B cell (primary cell): ENCODE measurements at regions not wholly inside any gene's neighbourhood (a gene's known extent, or its start where the extent isn't known, plus 50 kb on each side); places are given as distances from the start of the nearest gene placed in this dataset.

ENCODE experiments used
- ATAC-seq: fragments of 200-7000 bp; cut with Tn5 transposase; one replicate; pipeline ENCODE4 v1.10.0; 2021; ENCODE audit warnings: low read depth, mild to moderate bottlenecking, moderate number of reproducible peaks, moderate library complexity
- CTCF ChIA-PET: fragments of 350-600 bp; sonication (Branson Sonifier 250); formaldehyde crosslinking; loops from one replicate; lab custom pipeline; 2021; ENCODE audit warnings: antibody characterized with exemption, inconsistent platforms; lab: Charles Lee
- POLR2A ChIA-PET: fragments of 350-600 bp; sonication (Branson Sonifier 250); formaldehyde crosslinking; loops from one replicate; lab custom pipeline; 2021; ENCODE audit warnings: antibody characterized with exemption; lab: Charles Lee
- DNase-seq: peaks from one replicate; pipeline ENCODE4 v3.0.0; 2013
- H2AFZ ChIP-seq: 2 replicates; pipeline ENCODE4 v1.6.1; 2012; ENCODE audit warnings: mild to moderate bottlenecking, low read depth, low read length; ENCODE audit not compliant: insufficient read depth, poor library complexity, severe bottlenecking
- H3K27ac ChIP-seq, 2 donors: 1 replicate in 1 of 2; 2 replicates in 1 of 2; pipeline ENCODE4 v1.5.1; 2012 to 2013; ENCODE audit warnings: low read length in 2 of 2, mild to moderate bottlenecking in 2 of 2, moderate library complexity in 1 of 2
- H3K27me3 ChIP-seq, 4 experiments: fragments of 200-600 bp in 1 of 4; sonication (generic) in 1 of 4; replicated peaks in 1 of 4; 1 replicate in 2 of 4; 2 replicates in 2 of 4; pipeline versions ENCODE4 v1.6.1 to v1.7.0; 2013 to 2016; ENCODE audit warnings: low read length in 3 of 4, mild to moderate bottlenecking in 2 of 4, mixed read lengths in 1 of 4, moderate library complexity in 1 of 4; ENCODE audit not compliant: insufficient read depth in 4 of 4, control insufficient read depth in 3 of 4; ENCODE audit errors: control extremely low read depth in 1 of 4
- H3K36me3 ChIP-seq, 2 experiments: replicated peaks in 1 of 2; 1 replicate in 1 of 2; 2 replicates in 1 of 2; pipeline versions ENCODE4 v1.6.1 to v1.7.1; 2013; ENCODE audit warnings: low read length in 1 of 2; ENCODE audit not compliant: insufficient read depth in 2 of 2, control insufficient read depth in 1 of 2; ENCODE audit errors: control extremely low read depth in 1 of 2, extremely low read depth in 1 of 2
- H3K4me1 ChIP-seq, 2 donors: fragments of 200-600 bp in 1 of 2; sonication (generic) in 1 of 2; 1 replicate in 1 of 2; 2 replicates in 1 of 2; pipeline versions ENCODE4 v1.5.1 to v1.6.1; 2013 to 2017; ENCODE audit warnings: low read length in 2 of 2; ENCODE audit not compliant: control insufficient read depth in 2 of 2, insufficient read depth in 2 of 2
- H3K4me2 ChIP-seq: replicated peaks from 2 replicates; pipeline ENCODE3; 2012; ENCODE audit warnings: mild to moderate bottlenecking, low read depth, low read length; ENCODE audit not compliant: poor library complexity, severe bottlenecking
- H3K4me3 ChIP-seq, 5 experiments: fragments of 200-600 bp in 1 of 5; sonication (generic) in 1 of 5; 1 replicate in 3 of 5; 2 replicates in 2 of 5; pipeline versions ENCODE4 v1.5.1 to v1.7.0; 2011 to 2016; ENCODE audit warnings: low read length in 4 of 5, mild to moderate bottlenecking in 4 of 5, low read depth in 2 of 5, control low read depth in 1 of 5, moderate library complexity in 1 of 5; ENCODE audit not compliant: insufficient read depth in 1 of 5; ENCODE audit errors: control extremely low read depth in 1 of 5, extremely low read depth in 1 of 5
- H3K79me2 ChIP-seq: fragments of 200-600 bp; sonication (generic); one replicate; pipeline ENCODE4 v1.6.0; 2016; ENCODE audit warnings: low read length; ENCODE audit not compliant: control insufficient read depth, insufficient read depth
- H3K9ac ChIP-seq: fragments of 200-600 bp; sonication (generic); 2 replicates; pipeline ENCODE4 v1.6.1; 2017; ENCODE audit warnings: mild to moderate bottlenecking, low read length, moderate library complexity
- H3K9me3 ChIP-seq, 3 donors: one replicate each; pipeline versions ENCODE4 v1.6.1 to v1.7.1; 2013; ENCODE audit warnings: low read length in 2 of 3; ENCODE audit not compliant: control insufficient read depth in 2 of 3, insufficient read depth in 1 of 3; ENCODE audit errors: control extremely low read depth in 1 of 3
- H4K20me1 ChIP-seq: 2 replicates; pipeline ENCODE4 v1.6.0; 2012; ENCODE audit warnings: mild to moderate bottlenecking, low read length; ENCODE audit not compliant: insufficient read depth, control insufficient read depth, poor library complexity, severe bottlenecking
- H3K27ac Mint-ChIP-seq: one replicate; pipeline ENCODE4 v1.8.0; 2021; ENCODE audit warnings: mixed read lengths
- H3K27me3 Mint-ChIP-seq: one replicate; pipeline ENCODE4 v1.8.0; 2021; ENCODE audit warnings: mixed read lengths
- H3K4me1 Mint-ChIP-seq: one replicate; pipeline ENCODE4 v1.8.0; 2021; ENCODE audit warnings: mixed read lengths
- H3K4me3 Mint-ChIP-seq: one replicate; pipeline ENCODE4 v1.8.0; 2021; ENCODE audit warnings: mixed read lengths
- H3K9me3 Mint-ChIP-seq: one replicate; pipeline ENCODE4 v1.8.0; 2022; ENCODE audit warnings: mixed read lengths; ENCODE audit not compliant: insufficient read depth
- CTCF ChIP-seq: fragments of 200-600 bp; IDR thresholded peaks from one replicate; pipeline ENCODE4 v1.8.0; 2022; ENCODE audit warnings: antibody characterized with exemption, mild to moderate bottlenecking
- EZH2 ChIP-seq: IDR thresholded peaks from 2 replicates; pipeline ENCODE4 v1.6.1; 2012; ENCODE audit warnings: borderline replicate concordance, low read depth, mild to moderate bottlenecking, moderate library complexity, low read length; ENCODE audit not compliant: insufficient read depth, poor library complexity, severe bottlenecking
- WGBS: methylation state at CpG from one replicate; pipeline ENCODE4 v1.1.5; 2013; ENCODE audit warnings: missing lambda C conversion rate; ENCODE audit not compliant: insufficient coverage; 5-methylcytosine and 5-hydroxymethylcytosine counted together
- intact Hi-C: fragments of 100-400 bp; cut with micrococcal nuclease; formaldehyde crosslinking; loops from one replicate; pipeline ENCODE4 v1.10.0; 2022

DNA sequence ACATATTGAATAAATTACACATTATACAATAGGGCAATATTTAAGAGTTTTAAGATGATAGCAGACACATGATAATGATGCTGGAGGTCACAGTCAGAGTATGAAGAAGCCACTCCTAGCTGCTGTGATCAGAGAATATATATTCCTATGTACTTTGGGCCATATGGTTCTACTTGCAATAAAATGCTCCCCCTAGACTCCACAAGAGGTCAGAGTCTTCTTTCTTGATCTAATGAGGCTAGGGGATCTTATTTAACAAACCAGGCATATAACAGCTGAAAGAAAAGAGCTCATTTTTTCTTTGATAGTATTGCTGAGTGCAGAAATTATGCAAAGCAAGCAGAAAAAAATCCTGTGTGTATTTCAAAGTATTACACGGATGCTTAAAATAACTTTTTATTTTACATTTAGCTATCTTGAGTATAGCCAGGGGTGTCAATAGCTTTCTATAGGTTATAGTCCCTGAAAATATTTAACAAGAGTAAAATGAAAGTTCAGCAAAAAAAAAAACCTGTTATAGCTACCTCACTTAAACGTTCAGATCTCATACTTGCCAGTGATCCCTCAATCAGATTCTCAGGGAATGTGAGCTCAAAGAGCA lies 748.7 kb upstream of the CHAC2 start:
- H3K4me3 Mint-ChIP-seq: no peak overlapping the region
- no peak overlapping the region for H3K4me2 ChIP-seq
- no peaks in the 10 kb centered on the region for H3K79me2 ChIP-seq
- no peak for TF ChIP-seq EZH2
- TF ChIP-seq CTCF: no peak
- no peak overlapping the region for H3K9ac ChIP-seq
- POLR2A ChIA-PET: no interaction called here
- intact Hi-C loops: no loop called here
- H3K9me3 Mint-ChIP-seq: no peaks in the 10 kb centered on the region
- H3K4me1 ChIP-seq: no peaks in the 10 kb centered on the region
- H3K27ac ChIP-seq: no peak overlapping the region
- no peaks in the 10 kb centered on the region for H3K27me3 Mint-ChIP-seq
- H4K20me1 ChIP-seq: no peaks in the 10 kb centered on the region
- no peaks in the 10 kb centered on the region for H3K27me3 ChIP-seq
- no peaks in the 10 kb centered on the region for H3K36me3 ChIP-seq
- CTCF ChIA-PET: no interaction called here
- H3K9me3 ChIP-seq: no peaks in the 10 kb centered on the region
- no peak overlapping the region for H3K27ac Mint-ChIP-seq
- H3K4me1 Mint-ChIP-seq: no peaks in the 10 kb centered on the region
- H3K4me3 ChIP-seq: no peak overlapping the region
- H2AFZ ChIP-seq: no peak overlapping the region
- ATAC-seq (no peak), DNase-seq (no peak)
- WGBS: no CpG with 5 or more reads among the region's 2 CpGs

DNA sequence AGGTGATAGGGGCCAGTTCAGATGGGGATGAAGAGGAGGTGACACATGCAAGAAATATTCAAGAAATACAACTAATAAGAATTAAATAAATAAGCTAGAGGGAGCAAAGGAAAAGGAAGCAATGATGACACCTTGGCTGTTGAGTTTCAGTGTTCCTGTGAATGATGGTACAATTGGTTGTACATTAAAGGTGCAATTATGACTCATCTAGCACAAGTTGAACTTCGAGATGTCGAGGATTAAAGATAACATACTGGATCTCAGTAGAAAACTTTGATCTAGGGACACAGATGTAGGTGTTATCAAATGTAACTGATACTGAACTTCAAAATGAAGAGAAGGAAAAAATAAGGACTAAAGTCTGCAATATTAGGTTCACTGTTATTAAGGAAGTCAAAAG lies 760.6 kb upstream of the CHAC2 start:
- Mint-ChIP-seq H3K4me3 (no peak overlapping the region), H3K27ac (no peak overlapping the region), H3K4me1 (no peaks in the 10 kb centered on the region), H3K27me3 (no peaks in the 10 kb centered on the region), H3K9me3 (no peaks in the 10 kb centered on the region)
- intact Hi-C loops: no loop called here
- 92% methylated on average over 2 of the region's 2 CpGs for WGBS
- DNase-seq: no peak
- Histone ChIP-seq H3K27me3 (no peaks in the 10 kb centered on the region), H4K20me1 (no peaks in the 10 kb centered on the region), H3K27ac (no peak overlapping the region), H3K4me3 (no peak overlapping the region), H3K4me1 (no peaks in the 10 kb centered on the region), H3K79me2 (no peaks in the 10 kb centered on the region), H3K36me3 (no peaks in the 10 kb centered on the region), H3K9me3 (no peaks in the 10 kb centered on the region), H2AFZ (no peak overlapping the region), H3K4me2 (no peak overlapping the region), H3K9ac (no peak overlapping the region)
- POLR2A ChIA-PET: no interaction called here
- CTCF ChIA-PET: no interaction called here
- TF ChIP-seq EZH2: no peak
- no peak for TF ChIP-seq CTCF
- ATAC-seq: no peak
